GM19351 (cell line): ENCODE measurements at regions not wholly inside any gene's neighbourhood (a gene's known extent, or its start where the extent isn't known, plus 50 kb on each side); places are given as distances from the start of the nearest gene placed in this dataset.
"Not testable (repeated sequence)": the region's sequence is repeated elsewhere in the genome, so short reads cannot be mapped to it uniquely, and the experiment has no call there.

ENCODE experiments used
- ATAC-seq: cut with Tn5 transposase; IDR thresholded peaks from one replicate; pipeline ENCODE4 v1.9.1; 2021; ENCODE audit warnings: mild to moderate bottlenecking, moderate library complexity; ENCODE audit not compliant: unreplicated experiment

- no peak for ATAC-seq
Measured at GRCh38 chrX:125503769-125504168, 184.1 kb downstream of the TEX13C start.

- ATAC-seq = no peak
Measured at GRCh38 chrX:125505207-125505606, 185.5 kb downstream of the TEX13C start.

DNA sequence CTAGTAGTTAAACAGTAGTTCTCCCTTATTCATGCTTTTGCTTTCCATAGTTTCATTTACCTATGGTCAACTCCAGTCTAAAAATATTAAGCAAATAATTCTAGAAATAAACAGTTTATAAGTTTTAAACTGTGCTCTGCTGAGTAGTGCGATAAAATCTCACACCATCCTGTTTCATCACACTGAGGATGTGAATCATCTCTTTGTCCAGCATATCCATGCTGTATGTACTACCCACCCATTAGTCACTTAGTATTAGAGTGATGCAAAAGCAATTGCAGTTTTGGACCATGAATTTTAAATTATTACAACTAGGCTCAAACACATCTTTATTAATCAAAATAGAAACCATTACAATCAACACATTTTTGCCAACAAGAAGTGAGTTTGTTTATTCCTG lies 187.4 kb downstream of the TEX13C start:
- no peak for ATAC-seq

DNA sequence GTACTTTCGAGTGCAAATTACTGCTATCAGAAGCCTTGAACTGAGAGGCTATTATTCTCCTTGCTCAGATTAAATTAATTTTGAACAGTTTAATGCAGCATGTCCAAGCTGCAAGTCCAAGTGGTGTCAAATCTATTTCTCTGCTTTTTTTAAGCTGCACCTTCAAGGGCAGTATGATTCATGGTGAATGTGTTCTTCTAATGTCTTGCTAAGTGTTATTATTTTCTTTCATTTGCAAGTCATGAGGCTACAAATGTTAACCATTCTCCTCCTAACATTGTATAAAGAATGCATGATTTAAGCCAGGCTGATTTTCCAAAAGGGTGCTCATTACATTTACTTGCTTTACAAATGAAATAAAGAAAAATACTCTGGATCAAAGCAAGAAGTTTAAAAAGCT lies 200.4 kb downstream of the TEX13C start:
- no peak for ATAC-seq

GRCh38 chrX:125522752-125523151 lies 203.1 kb downstream of the TEX13C start:
- no peak for ATAC-seq

GRCh38 chrX:125532411-125533089 lies 212.9 kb downstream of the TEX13C start:
- no peak for ATAC-seq

GRCh38 chrX:125533352-125533751 lies 213.7 kb downstream of the TEX13C start:
- ATAC-seq = no peak

DNA sequence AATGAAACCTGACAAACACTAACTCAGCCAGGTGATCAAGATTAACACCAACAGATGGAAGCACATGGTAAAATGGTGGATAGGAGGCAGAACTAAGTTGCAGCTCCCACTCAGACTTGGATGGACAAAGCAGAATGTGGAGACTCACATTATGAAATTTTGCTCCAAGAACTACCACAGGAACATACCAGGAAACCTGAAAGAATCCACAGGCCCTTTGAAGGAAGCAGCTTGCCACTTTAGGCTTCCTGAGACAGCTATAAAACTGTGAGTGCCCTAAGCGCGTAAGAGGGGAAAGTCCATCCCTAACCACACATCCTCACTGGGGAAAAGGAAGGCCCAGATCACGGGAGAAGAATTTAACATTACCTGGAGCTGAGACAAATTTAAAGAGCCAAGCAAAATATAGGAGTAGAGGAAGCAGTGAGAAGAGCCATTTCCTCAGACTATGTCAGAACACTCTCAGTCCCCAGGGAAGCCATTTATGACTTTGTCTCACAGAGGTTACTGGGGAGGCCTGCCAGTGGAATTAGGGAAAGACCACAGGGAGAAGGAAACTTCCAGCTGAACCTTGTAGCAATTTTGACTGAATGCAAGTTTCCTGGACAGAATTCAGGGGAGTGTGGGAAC lies 224.5 kb downstream of the TEX13C start:
- no peak for ATAC-seq

DNA sequence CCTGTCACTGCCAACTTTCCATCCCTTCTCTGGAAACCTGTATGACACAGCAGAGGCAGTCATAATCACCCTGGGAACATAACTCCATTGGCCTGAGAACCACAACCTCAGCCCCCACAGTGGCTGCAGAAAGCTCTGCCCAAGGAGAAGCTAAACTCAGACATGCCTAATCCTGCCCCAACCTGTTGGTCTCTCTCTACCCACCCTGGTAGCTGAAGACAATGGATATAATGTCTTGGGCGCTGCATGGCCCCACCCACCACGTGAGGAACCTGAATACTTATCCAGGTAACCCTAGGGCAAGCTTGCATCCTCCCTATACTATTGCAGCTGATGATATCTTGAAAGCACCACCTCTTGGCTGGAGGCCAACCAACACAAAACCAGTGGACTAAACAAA lies 225.2 kb downstream of the TEX13C start:
- ATAC-seq = no peak

DNA sequence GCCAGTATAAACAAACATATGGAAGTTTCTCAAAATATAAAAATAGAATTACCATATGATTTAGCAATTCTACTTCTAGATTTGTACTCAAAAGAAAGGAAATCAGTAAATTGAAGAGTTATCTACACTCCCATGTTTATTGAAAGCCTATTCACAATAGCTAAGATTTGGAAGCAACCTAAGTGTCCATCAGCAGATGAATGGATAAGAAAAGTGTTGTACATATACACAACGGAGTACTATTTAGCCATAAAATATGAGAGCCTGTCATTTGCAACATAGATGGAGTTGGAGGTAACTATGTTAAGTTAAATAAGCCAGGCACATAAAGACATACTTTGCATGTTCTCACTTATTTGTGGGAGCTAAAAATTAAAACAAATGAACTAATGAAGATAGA lies 257.8 kb downstream of the TEX13C start:
- no peak for ATAC-seq

- no peak for ATAC-seq
Measured at GRCh38 chrX:125604448-125604847, 284.8 kb downstream of the TEX13C start.

DNA sequence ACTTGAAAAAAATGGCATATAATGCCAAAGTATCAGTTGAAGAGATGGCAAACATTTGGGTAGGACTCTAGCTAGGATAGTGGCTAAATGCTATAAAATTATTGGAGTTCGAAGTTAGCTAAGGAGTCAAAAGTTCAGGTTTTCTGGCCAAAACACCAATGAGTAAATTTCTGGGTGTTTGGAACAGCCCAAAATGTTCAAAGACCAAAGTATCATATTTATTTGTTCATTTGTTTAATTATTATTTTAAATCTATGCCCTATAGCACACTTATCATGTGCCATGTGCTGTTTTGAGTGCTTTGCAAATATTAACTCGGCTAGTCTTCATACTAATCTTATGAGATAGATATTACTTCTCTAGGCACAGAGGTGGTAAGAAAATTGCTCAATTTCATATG lies 285.5 kb downstream of the TEX13C start:
- ATAC-seq = no peak

GRCh38 chrX:125614591-125615343 lies 295.1 kb downstream of the TEX13C start:
- ATAC-seq = not testable (repeated sequence)

GRCh38 chrX:125620715-125621587 lies 301.3 kb downstream of the TEX13C start:
- no peak for ATAC-seq

GRCh38 chrX:125621588-125621927 lies 301.9 kb downstream of the TEX13C start:
- ATAC-seq = no peak

GRCh38 chrX:125622899-125623298 lies 303.2 kb downstream of the TEX13C start:
- ATAC-seq = no peak

DNA sequence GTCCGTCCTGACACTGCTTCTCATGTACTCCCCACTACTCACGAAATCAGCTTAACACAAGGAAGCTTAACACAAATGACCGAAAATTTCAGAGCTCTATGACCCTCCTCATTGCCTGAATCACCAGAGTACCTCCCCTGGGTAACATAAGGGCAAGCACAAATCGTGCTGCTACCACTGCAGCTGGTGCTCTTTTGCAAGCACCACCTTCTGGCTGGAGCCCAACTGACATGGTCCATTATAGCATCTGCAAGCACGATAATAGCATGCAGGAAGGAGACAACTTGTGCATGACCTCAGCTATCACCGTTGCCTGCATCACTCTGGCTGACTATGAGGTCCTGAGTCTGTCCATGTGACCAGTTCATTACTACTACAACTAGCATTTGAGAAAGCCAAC lies 308.0 kb downstream of the TEX13C start:
- no peak for ATAC-seq

DNA sequence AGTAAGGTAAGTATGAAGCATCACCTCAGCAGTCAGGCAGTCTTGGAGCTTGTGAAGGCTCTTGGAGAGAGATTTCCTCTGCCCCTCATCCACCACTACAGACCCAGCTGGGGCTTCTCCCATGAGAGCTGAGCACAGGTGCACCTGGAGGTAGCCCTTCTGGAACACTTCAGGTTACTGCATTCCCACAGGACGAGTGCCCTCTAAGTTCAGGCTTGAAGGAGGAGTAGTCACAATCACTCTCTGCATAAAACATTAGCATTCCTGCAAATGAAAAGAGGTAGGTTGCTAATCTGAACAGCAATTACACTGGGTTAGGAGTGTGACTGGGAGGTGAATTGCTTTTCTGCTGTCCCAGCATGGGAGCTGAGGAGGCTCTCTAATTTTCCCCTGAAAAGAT lies 308.8 kb downstream of the TEX13C start:
- no peak for ATAC-seq

DNA sequence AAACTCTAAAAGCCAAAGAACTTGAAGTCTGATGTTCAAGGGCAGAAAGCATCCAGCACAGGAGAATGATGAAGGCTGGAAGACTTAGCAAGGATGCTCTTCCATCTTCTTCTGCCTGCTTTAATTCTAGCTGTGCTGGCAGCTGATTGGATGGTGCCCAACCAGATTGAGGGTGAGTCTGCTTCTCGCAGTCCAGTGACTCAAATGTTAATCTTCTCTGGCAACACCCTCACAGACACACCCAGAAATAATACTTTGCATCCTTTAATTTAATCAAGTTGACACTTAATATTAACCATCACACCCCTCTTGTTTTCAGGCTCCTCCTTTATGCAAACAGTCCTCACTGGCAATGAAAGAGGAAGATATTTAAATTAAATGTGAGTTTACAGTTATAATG lies 321.7 kb downstream of the TEX13C start:
- ATAC-seq = no peak

GRCh38 chrX:125646195-125646594 lies 326.5 kb downstream of the TEX13C start:
- peak; percentile 80 for ATAC-seq

DNA sequence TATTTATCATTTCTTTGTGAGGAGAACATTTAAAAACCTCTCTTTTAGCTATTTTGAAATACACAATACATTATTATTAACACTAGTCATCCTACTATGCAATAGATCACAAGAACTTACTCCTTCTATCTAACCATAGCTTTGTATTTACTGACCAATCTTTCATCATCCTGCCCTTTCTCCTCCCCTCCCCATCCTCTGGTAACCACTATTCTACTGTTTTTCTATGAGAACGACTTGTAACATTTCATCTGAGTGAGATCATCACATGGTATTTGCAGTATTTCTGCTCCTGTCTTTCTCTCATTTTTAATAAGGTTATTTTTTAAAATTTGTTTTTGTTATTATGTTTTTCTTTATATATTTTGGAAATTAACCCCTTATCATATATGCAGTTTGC lies 331.8 kb downstream of the TEX13C start:
- ATAC-seq = no peak
